Epithelial cell of esophagus (primary cell): ENCODE measurements at regions not wholly inside any gene's neighbourhood (a gene's known extent, or its start where the extent isn't known, plus 50 kb on each side); places are given as distances from the start of the nearest gene placed in this dataset.

Experiments
- DNase-seq: peaks from one replicate; pipeline ENCODE4 v3.0.0; 2010; ENCODE audit warnings: low read depth
- H3K4me3 ChIP-seq: 2 replicates; pipeline ENCODE4 v1.5.1; 2011; ENCODE audit warnings: mild to moderate bottlenecking, low read length, control low read depth
- CTCF ChIP-seq: IDR thresholded peaks from 2 replicates; pipeline ENCODE4 v1.5.1; 2011; ENCODE audit warnings: low read depth, mild to moderate bottlenecking, low read length, control low read depth, inconsistent platforms; ENCODE audit not compliant: insufficient read depth; ENCODE audit errors: missing control alignments

- H3K4me3 ChIP-seq = no peak overlapping the region
- DNase-seq = peak; percentile 1
- no peak for TF ChIP-seq CTCF
Observed at GRCh38 chr16:72410492-72410891, 238.5 kb upstream of the PMFBP1 start.

GRCh38 chr16:72409423-72409822 lies 237.5 kb upstream of the PMFBP1 start:
- H3K4me3 ChIP-seq = no peak overlapping the region
- DNase-seq = no peak
- no peak for TF ChIP-seq CTCF

GRCh38 chr16:72406390-72406789 lies 234.4 kb upstream of the PMFBP1 start:
- H3K4me3 ChIP-seq = no peak overlapping the region
- TF ChIP-seq CTCF = no peak
- no peak for DNase-seq

- H3K4me3 ChIP-seq = no peak overlapping the region
- peak; percentile 8 for DNase-seq
- no peak for TF ChIP-seq CTCF
Observed at GRCh38 chr16:72404299-72404698, 232.3 kb upstream of the PMFBP1 start.

GRCh38 chr16:72401084-72401361 lies 229.1 kb upstream of the PMFBP1 start:
- no peak overlapping the region for H3K4me3 ChIP-seq
- TF ChIP-seq CTCF = no peak
- no peak for DNase-seq

- H3K4me3 ChIP-seq = no peak overlapping the region
- peak; percentile 55 for DNase-seq
- peak; percentile 75 for TF ChIP-seq CTCF
Observed at GRCh38 chr16:72400257-72401083, 228.5 kb upstream of the PMFBP1 start.

GRCh38 chr16:72399811-72400210 lies 227.9 kb upstream of the PMFBP1 start:
- H3K4me3 ChIP-seq = no peak overlapping the region
- no peak for DNase-seq
- no peak for TF ChIP-seq CTCF
